ENCODE measurements at regions not wholly inside any gene's neighbourhood (a gene's known extent, or its start where the extent isn't known, plus 50 kb on each side); places are given as distances from the start of the nearest gene placed in this dataset.
"Not testable (repeated sequence)": the region's sequence is repeated elsewhere in the genome, so short reads cannot be mapped to it uniquely, and the experiment has no call there.

GRCh38 chr2:198297350-198297749 lies 493.0 kb downstream of the PLCL1 start:
- no peak for DNase-seq (ENCODE audit: low read depth in 2 of 2)

- peak; percentile 23 to 41 for DNase-seq (ENCODE audit: low read depth in 2 of 2)
Observed at GRCh38 chr2:198296665-198297308, 492.4 kb downstream of the PLCL1 start.

- DNase-seq (ENCODE audit: low read depth in 2 of 2) = no peak
Observed at GRCh38 chr2:198293281-198293680, 488.9 kb downstream of the PLCL1 start.

GRCh38 chr2:198289811-198290210 lies 485.4 kb downstream of the PLCL1 start:
- DNase-seq (ENCODE audit: low read depth in 2 of 2) = no peak

- DNase-seq (ENCODE audit: low read depth in 2 of 2) = no peak
Observed at GRCh38 chr2:198287706-198288105, 483.3 kb downstream of the PLCL1 start.

GRCh38 chr2:198285216-198285615 lies 480.8 kb downstream of the PLCL1 start:
- no peak for DNase-seq (ENCODE audit: low read depth in 2 of 2)

- no peak for DNase-seq (ENCODE audit: low read depth in 2 of 2)
Observed at GRCh38 chr2:198283146-198283545, 478.8 kb downstream of the PLCL1 start.

- no peak for DNase-seq (ENCODE audit: low read depth in 2 of 2)
Observed at GRCh38 chr2:198282061-198282460, 477.7 kb downstream of the PLCL1 start.

- DNase-seq (ENCODE audit: low read depth in 2 of 2) = no peak
Observed at GRCh38 chr2:198280145-198280544, 475.8 kb downstream of the PLCL1 start.

- no peak for DNase-seq (ENCODE audit: low read depth in 2 of 2)
Observed at GRCh38 chr2:198279026-198279425, 474.6 kb downstream of the PLCL1 start.

- DNase-seq (ENCODE audit: low read depth in 2 of 2) = no peak
Observed at GRCh38 chr2:198277181-198277580, 472.8 kb downstream of the PLCL1 start.

GRCh38 chr2:198273660-198274059 lies 469.3 kb downstream of the PLCL1 start:
- DNase-seq (ENCODE audit: low read depth in 2 of 2) = no peak

- not testable (repeated sequence) for DNase-seq (ENCODE audit: low read depth in 2 of 2)
Observed at GRCh38 chr2:198270157-198270556, 465.8 kb downstream of the PLCL1 start.

GRCh38 chr2:198268519-198268918 lies 464.1 kb downstream of the PLCL1 start:
- DNase-seq (ENCODE audit: low read depth in 2 of 2) = no peak

GRCh38 chr2:198259496-198259895 lies 455.1 kb downstream of the PLCL1 start:
- no peak for DNase-seq (ENCODE audit: low read depth in 2 of 2)

GRCh38 chr2:198254536-198255090 lies 450.2 kb downstream of the PLCL1 start:
- DNase-seq (ENCODE audit: low read depth in 2 of 2) = no peak

- DNase-seq (ENCODE audit: low read depth in 2 of 2) = no peak
Observed at GRCh38 chr2:198253995-198254394, 449.6 kb downstream of the PLCL1 start.

GRCh38 chr2:198252472-198252871 lies 448.1 kb downstream of the PLCL1 start:
- DNase-seq (ENCODE audit: low read depth in 2 of 2) = no peak

GRCh38 chr2:198242093-198242492 lies 437.7 kb downstream of the PLCL1 start:
- no peak for DNase-seq (ENCODE audit: low read depth in 2 of 2)

GRCh38 chr2:198238429-198238828 lies 434.0 kb downstream of the PLCL1 start:
- no peak for DNase-seq (ENCODE audit: low read depth in 2 of 2)

- DNase-seq (ENCODE audit: low read depth in 2 of 2) = no peak
Observed at GRCh38 chr2:198236338-198236737, 431.9 kb downstream of the PLCL1 start.

- no peak for DNase-seq (ENCODE audit: low read depth in 2 of 2)
Observed at GRCh38 chr2:198232281-198232680, 427.9 kb downstream of the PLCL1 start.

- no peak for DNase-seq (ENCODE audit: low read depth in 2 of 2)
Observed at GRCh38 chr2:198231562-198231961, 427.2 kb downstream of the PLCL1 start.
